ENCODE measurements at regions not wholly inside any gene's neighbourhood (a gene's known extent, or its start where the extent isn't known, plus 50 kb on each side); places are given as distances from the start of the nearest gene placed in this dataset.

DNA sequence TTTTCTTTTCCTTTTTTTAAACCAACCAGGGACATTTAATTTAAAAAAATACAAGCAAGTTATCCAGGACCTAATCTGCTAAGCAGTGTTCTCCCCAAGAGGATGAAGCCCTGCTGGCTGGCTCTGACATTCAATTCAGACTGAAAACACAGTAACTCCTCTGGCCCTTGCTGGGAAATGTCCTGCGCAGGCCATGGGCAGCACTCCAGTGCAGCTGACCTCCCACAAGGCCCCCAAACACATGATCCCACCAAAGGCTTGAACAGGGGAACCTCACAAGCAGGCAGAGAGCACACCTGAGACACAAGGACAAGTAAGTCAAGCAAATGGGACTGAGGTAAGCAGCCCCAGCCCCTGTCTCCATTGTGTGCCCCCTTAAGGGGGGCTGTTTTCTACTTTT lies 56.9 kb upstream of the FHIP2A start:
- TF ChIP-seq CTCF (IDR thresholded peaks at IDR 0.05; ENCODE audit: insufficient read depth, low read depth, low read length): no peak
- no peak overlapping the region for H3K4me3 ChIP-seq (ENCODE audit: low read depth, low read length)
- H3K36me3 ChIP-seq (ENCODE audit: control insufficient read depth, insufficient read depth, low read length): no peaks in the 10 kb centered on the region
- no peak for DNase-seq (ENCODE audit: low read depth)
- no peaks in the 10 kb centered on the region for H3K27me3 ChIP-seq (ENCODE audit: control insufficient read depth, insufficient read depth, low read length)
- ChIA-PET CTCF (no interaction called here), POLR2A (no interaction called here)

DNA sequence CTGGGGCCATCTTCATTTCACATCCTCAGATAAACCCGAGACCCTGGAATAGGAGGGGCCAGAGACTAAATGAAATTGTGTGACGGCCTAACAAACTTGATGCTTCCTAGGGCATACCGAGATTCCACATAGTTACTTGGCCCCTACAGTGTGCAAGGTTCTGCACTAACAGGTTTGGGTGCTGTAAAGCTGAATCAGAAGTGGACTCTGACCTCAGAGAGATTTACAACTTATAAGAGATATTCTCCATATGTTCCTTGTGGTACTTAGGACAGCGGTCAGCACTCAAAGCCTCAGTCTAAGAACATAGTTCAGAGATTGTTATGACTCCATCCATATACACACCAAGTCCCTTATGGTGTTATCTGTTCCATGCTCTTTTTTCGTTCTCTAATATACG lies 55.1 kb upstream of the FHIP2A start:
- TF ChIP-seq CTCF (IDR thresholded peaks at IDR 0.05; ENCODE audit: insufficient read depth, low read depth, low read length): no peak
- DNase-seq (ENCODE audit: low read depth): no peak
- H3K4me3 ChIP-seq (ENCODE audit: low read depth, low read length): no peak overlapping the region
- no peaks in the 10 kb centered on the region for H3K27me3 ChIP-seq (ENCODE audit: control insufficient read depth, insufficient read depth, low read length)
- ChIA-PET POLR2A (no interaction called here), CTCF (no interaction called here)
- no peaks in the 10 kb centered on the region for H3K36me3 ChIP-seq (ENCODE audit: control insufficient read depth, insufficient read depth, low read length)

- POLR2A ChIA-PET: interaction anchor here (0.6 to 1.2 kb wide), 3 partner anchors 14 to 1174 kb away, joined by 3 to 10 read pairs (median 6); no protein-coding TSS in a partner anchor
- no peaks in the 10 kb centered on the region for H3K27me3 ChIP-seq (ENCODE audit: control insufficient read depth, insufficient read depth, low read length)
- TF ChIP-seq CTCF (IDR thresholded peaks at IDR 0.05; ENCODE audit: insufficient read depth, low read depth, low read length): no peak
- CTCF ChIA-PET: interaction anchor here (0.8 to 1.0 kb wide), 3 partner anchors 8 to 18 kb away, joined by 3 to 4 read pairs (median 3); no protein-coding TSS in a partner anchor
- H3K4me3 ChIP-seq (ENCODE audit: low read depth, low read length): peak overlapping the region; percentile 69
- no peak for DNase-seq (ENCODE audit: low read depth)
- no peaks in the 10 kb centered on the region for H3K36me3 ChIP-seq (ENCODE audit: control insufficient read depth, insufficient read depth, low read length)
Observed at GRCh38 chr10:114767101-114767985, 54.2 kb upstream of the FHIP2A start.

DNA sequence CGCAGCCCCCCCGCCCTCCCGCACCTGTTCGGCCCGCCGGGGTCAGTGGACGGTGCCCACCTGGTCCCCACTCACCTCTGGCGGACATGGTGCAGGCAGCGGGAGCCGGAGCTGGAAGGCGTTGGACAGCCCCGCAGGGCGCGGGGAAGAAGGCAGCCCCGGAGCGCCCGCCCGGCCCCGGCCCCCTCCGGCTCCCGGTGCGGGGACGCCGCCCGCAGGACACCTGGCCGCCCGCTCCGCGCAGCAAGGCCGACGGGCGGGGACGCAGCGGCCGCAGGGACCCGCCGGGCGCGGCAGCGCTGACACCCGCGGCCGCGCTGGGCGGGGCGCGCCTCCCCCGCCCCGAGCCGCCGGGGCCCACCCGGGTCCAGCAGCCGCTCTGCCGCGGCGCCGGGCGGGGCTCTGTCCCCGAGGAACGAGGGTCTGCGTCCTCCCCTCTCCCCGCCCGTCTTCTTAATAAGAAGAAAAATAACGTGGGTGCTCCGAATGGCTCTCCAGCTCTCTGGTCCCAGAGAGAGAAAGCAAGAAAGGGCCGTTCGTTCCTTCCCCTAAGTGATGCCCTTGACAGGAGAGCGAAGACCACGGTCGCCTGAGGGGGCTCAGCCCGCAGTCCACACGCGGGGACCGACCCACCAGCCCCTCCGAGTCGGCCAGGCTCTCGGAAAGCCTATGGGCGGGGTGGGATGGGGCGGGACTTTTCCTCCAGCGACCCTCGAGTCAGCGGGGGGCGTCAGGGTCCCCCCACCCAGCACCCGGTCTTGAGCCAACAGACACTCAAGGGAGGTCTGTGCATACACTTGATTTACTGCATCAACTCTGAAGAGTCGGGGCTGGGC lies 53.4 kb upstream of the FHIP2A start:
- no peak for DNase-seq (ENCODE audit: low read depth)
- ChIA-PET CTCF (no interaction called here), POLR2A (interaction anchor here (1.2 kb wide), 1 partner anchor 15 kb away, joined by 10 read pairs; no protein-coding TSS in a partner anchor)

More for the DNA sequence above, 53.4 kb upstream of the FHIP2A start:
- TF ChIP-seq CTCF (IDR thresholded peaks at IDR 0.05; ENCODE audit: insufficient read depth, low read depth, low read length): no peak
- H3K4me3 ChIP-seq (ENCODE audit: low read depth, low read length): peak overlapping the region; percentile 69
- no peaks in the 10 kb centered on the region for H3K27me3 ChIP-seq (ENCODE audit: control insufficient read depth, insufficient read depth, low read length)
- no peaks in the 10 kb centered on the region for H3K36me3 ChIP-seq (ENCODE audit: control insufficient read depth, insufficient read depth, low read length)

All from BJ (cell line).